22Rv1 (cell line): ENCODE measurements at regions not wholly inside any gene's neighbourhood (a gene's known extent, or its start where the extent isn't known, plus 50 kb on each side); places are given as distances from the start of the nearest gene placed in this dataset.

Experiments
- CTCF ChIP-seq: fragments of 450-650 bp; IDR thresholded peaks from 2 replicates; pipeline ENCODE4 v1.5.1; 2017; ENCODE audit warnings: mild to moderate bottlenecking
- ZFX ChIP-seq: fragments of 450-650 bp; IDR thresholded peaks from 2 replicates; pipeline ENCODE4 v1.6.1; 2017; ENCODE audit warnings: antibody characterized with exemption, borderline replicate concordance

GRCh38 chr2:210844016-210844415, 287.6 kb downstream of the CPS1 start:
- TF ChIP-seq CTCF (no peak), ZFX (no peak)
